ENCODE measurements at regions not wholly inside any gene's neighbourhood (a gene's known extent, or its start where the extent isn't known, plus 50 kb on each side); places are given as distances from the start of the nearest gene placed in this dataset.

GRCh38 chr2:56040189-56040588 is 116.6 kb upstream of the EFEMP1 start:
- TF ChIP-seq EZH2 (IDR thresholded peaks at IDR 0.05; ENCODE audit: borderline replicate concordance, low read length): no peak
- no peak for TF ChIP-seq CTCF (IDR thresholded peaks at IDR 0.05; ENCODE audit: low read length)
